ENCODE measurements at regions not wholly inside any gene's neighbourhood (a gene's known extent, or its start where the extent isn't known, plus 50 kb on each side); places are given as distances from the start of the nearest gene placed in this dataset.

- Histone ChIP-seq H3K4me3 (replicated peaks; ENCODE audit: insufficient read depth, low read length) (no peak overlapping the region), H3K27ac (replicated peaks) (no peak overlapping the region), H3K27me3 (ENCODE audit: insufficient read depth, poor library complexity, severe bottlenecking) (no peaks in the 10 kb centered on the region)
- DNase-seq (ENCODE audit: low read depth in 1 of 2, low spot score in 1 of 2), result no peak
- TF ChIP-seq CTCF (IDR thresholded peaks at IDR 0.05; ENCODE audit: insufficient read depth, low read length) (no peak), REST (IDR thresholded peaks at IDR 0.05; ENCODE audit: insufficient replicate concordance, low read depth) (no peak), GABPA (IDR thresholded peaks at IDR 0.05; ENCODE audit: low read depth) (no peak), POLR2AphosphoS5 (IDR thresholded peaks at IDR 0.05; ENCODE audit: low read depth) (no peak), SPI1 (IDR thresholded peaks at IDR 0.05; ENCODE audit: borderline replicate concordance, low read depth) (no peak)
Observed at GRCh38 chr13:90385781-90386489, 961.6 kb upstream of the MIR17HG start.

- Histone ChIP-seq H3K27me3 (ENCODE audit: insufficient read depth, poor library complexity, severe bottlenecking) (no peaks in the 10 kb centered on the region), H3K27ac (replicated peaks) (no peak overlapping the region), H3K4me3 (replicated peaks; ENCODE audit: insufficient read depth, low read length) (no peak overlapping the region)
- no peak for DNase-seq (ENCODE audit: low read depth in 1 of 2, low spot score in 1 of 2)
- TF ChIP-seq GABPA (IDR thresholded peaks at IDR 0.05; ENCODE audit: low read depth), result no peak
- no peak for TF ChIP-seq CTCF (IDR thresholded peaks at IDR 0.05; ENCODE audit: insufficient read depth, low read length)
- no peak for TF ChIP-seq SPI1 (IDR thresholded peaks at IDR 0.05; ENCODE audit: borderline replicate concordance, low read depth)
- no peak for TF ChIP-seq POLR2AphosphoS5 (IDR thresholded peaks at IDR 0.05; ENCODE audit: low read depth)
- TF ChIP-seq REST (IDR thresholded peaks at IDR 0.05; ENCODE audit: insufficient replicate concordance, low read depth), result no peak
Observed at GRCh38 chr13:90388887-90389452, 958.5 kb upstream of the MIR17HG start.

GRCh38 chr13:90389537-90389936 is 958.0 kb upstream of the MIR17HG start:
- DNase-seq (ENCODE audit: low read depth in 1 of 2, low spot score in 1 of 2), result no peak

More at GRCh38 chr13:90389537-90389936, 958.0 kb upstream of the MIR17HG start:
- no peak overlapping the region for H3K27ac ChIP-seq (replicated peaks)
- no peak for TF ChIP-seq POLR2AphosphoS5 (IDR thresholded peaks at IDR 0.05; ENCODE audit: low read depth)
- TF ChIP-seq SPI1 (IDR thresholded peaks at IDR 0.05; ENCODE audit: borderline replicate concordance, low read depth), result no peak
- TF ChIP-seq CTCF (IDR thresholded peaks at IDR 0.05; ENCODE audit: insufficient read depth, low read length), result no peak
- no peak for TF ChIP-seq GABPA (IDR thresholded peaks at IDR 0.05; ENCODE audit: low read depth)
- TF ChIP-seq REST (IDR thresholded peaks at IDR 0.05; ENCODE audit: insufficient replicate concordance, low read depth), result no peak
- H3K4me3 ChIP-seq (replicated peaks; ENCODE audit: insufficient read depth, low read length), result no peak overlapping the region
- no peaks in the 10 kb centered on the region for H3K27me3 ChIP-seq (ENCODE audit: insufficient read depth, poor library complexity, severe bottlenecking)
